B cell (primary cell): ENCODE measurements at regions not wholly inside any gene's neighbourhood (a gene's known extent, or its start where the extent isn't known, plus 50 kb on each side); places are given as distances from the start of the nearest gene placed in this dataset.

Experiments used
- ATAC-seq: fragments of 200-7000 bp; cut with Tn5 transposase; one replicate; pipeline ENCODE4 v1.10.0; 2021; ENCODE audit warnings: low read depth, mild to moderate bottlenecking, moderate number of reproducible peaks, moderate library complexity
- CTCF ChIA-PET: fragments of 350-600 bp; sonication (Branson Sonifier 250); formaldehyde crosslinking; loops from one replicate; lab custom pipeline; 2021; ENCODE audit warnings: antibody characterized with exemption, inconsistent platforms; lab: Charles Lee
- POLR2A ChIA-PET: fragments of 350-600 bp; sonication (Branson Sonifier 250); formaldehyde crosslinking; loops from one replicate; lab custom pipeline; 2021; ENCODE audit warnings: antibody characterized with exemption; lab: Charles Lee
- DNase-seq: peaks from one replicate; pipeline ENCODE4 v3.0.0; 2013
- H2AFZ ChIP-seq: 2 replicates; pipeline ENCODE4 v1.6.1; 2012; ENCODE audit warnings: mild to moderate bottlenecking, low read depth, low read length; ENCODE audit not compliant: insufficient read depth, poor library complexity, severe bottlenecking
- H3K27ac ChIP-seq, 2 donors: 1 replicate in 1 of 2; 2 replicates in 1 of 2; pipeline ENCODE4 v1.5.1; 2012 to 2013; ENCODE audit warnings: low read length in 2 of 2, mild to moderate bottlenecking in 2 of 2, moderate library complexity in 1 of 2
- H3K27me3 ChIP-seq, 4 experiments: fragments of 200-600 bp in 1 of 4; sonication (generic) in 1 of 4; replicated peaks in 1 of 4; 1 replicate in 2 of 4; 2 replicates in 2 of 4; pipeline versions ENCODE4 v1.6.1 to v1.7.0; 2013 to 2016; ENCODE audit warnings: low read length in 3 of 4, mild to moderate bottlenecking in 2 of 4, mixed read lengths in 1 of 4, moderate library complexity in 1 of 4; ENCODE audit not compliant: insufficient read depth in 4 of 4, control insufficient read depth in 3 of 4; ENCODE audit errors: control extremely low read depth in 1 of 4
- H3K36me3 ChIP-seq, 2 experiments: replicated peaks in 1 of 2; 1 replicate in 1 of 2; 2 replicates in 1 of 2; pipeline versions ENCODE4 v1.6.1 to v1.7.1; 2013; ENCODE audit warnings: low read length in 1 of 2; ENCODE audit not compliant: insufficient read depth in 2 of 2, control insufficient read depth in 1 of 2; ENCODE audit errors: control extremely low read depth in 1 of 2, extremely low read depth in 1 of 2
- H3K4me1 ChIP-seq, 2 donors: fragments of 200-600 bp in 1 of 2; sonication (generic) in 1 of 2; 1 replicate in 1 of 2; 2 replicates in 1 of 2; pipeline versions ENCODE4 v1.5.1 to v1.6.1; 2013 to 2017; ENCODE audit warnings: low read length in 2 of 2; ENCODE audit not compliant: control insufficient read depth in 2 of 2, insufficient read depth in 2 of 2
- H3K4me2 ChIP-seq: replicated peaks from 2 replicates; pipeline ENCODE3; 2012; ENCODE audit warnings: mild to moderate bottlenecking, low read depth, low read length; ENCODE audit not compliant: poor library complexity, severe bottlenecking
- H3K4me3 ChIP-seq, 5 experiments: fragments of 200-600 bp in 1 of 5; sonication (generic) in 1 of 5; 1 replicate in 3 of 5; 2 replicates in 2 of 5; pipeline versions ENCODE4 v1.5.1 to v1.7.0; 2011 to 2016; ENCODE audit warnings: low read length in 4 of 5, mild to moderate bottlenecking in 4 of 5, low read depth in 2 of 5, control low read depth in 1 of 5, moderate library complexity in 1 of 5; ENCODE audit not compliant: insufficient read depth in 1 of 5; ENCODE audit errors: control extremely low read depth in 1 of 5, extremely low read depth in 1 of 5
- H3K79me2 ChIP-seq: fragments of 200-600 bp; sonication (generic); one replicate; pipeline ENCODE4 v1.6.0; 2016; ENCODE audit warnings: low read length; ENCODE audit not compliant: control insufficient read depth, insufficient read depth
- H3K9ac ChIP-seq: fragments of 200-600 bp; sonication (generic); 2 replicates; pipeline ENCODE4 v1.6.1; 2017; ENCODE audit warnings: mild to moderate bottlenecking, low read length, moderate library complexity
- H3K9me3 ChIP-seq, 3 donors: one replicate each; pipeline versions ENCODE4 v1.6.1 to v1.7.1; 2013; ENCODE audit warnings: low read length in 2 of 3; ENCODE audit not compliant: control insufficient read depth in 2 of 3, insufficient read depth in 1 of 3; ENCODE audit errors: control extremely low read depth in 1 of 3
- H4K20me1 ChIP-seq: 2 replicates; pipeline ENCODE4 v1.6.0; 2012; ENCODE audit warnings: mild to moderate bottlenecking, low read length; ENCODE audit not compliant: insufficient read depth, control insufficient read depth, poor library complexity, severe bottlenecking
- H3K27ac Mint-ChIP-seq: one replicate; pipeline ENCODE4 v1.8.0; 2021; ENCODE audit warnings: mixed read lengths
- H3K27me3 Mint-ChIP-seq: one replicate; pipeline ENCODE4 v1.8.0; 2021; ENCODE audit warnings: mixed read lengths
- H3K4me1 Mint-ChIP-seq: one replicate; pipeline ENCODE4 v1.8.0; 2021; ENCODE audit warnings: mixed read lengths
- H3K4me3 Mint-ChIP-seq: one replicate; pipeline ENCODE4 v1.8.0; 2021; ENCODE audit warnings: mixed read lengths
- H3K9me3 Mint-ChIP-seq: one replicate; pipeline ENCODE4 v1.8.0; 2022; ENCODE audit warnings: mixed read lengths; ENCODE audit not compliant: insufficient read depth
- CTCF ChIP-seq: fragments of 200-600 bp; IDR thresholded peaks from one replicate; pipeline ENCODE4 v1.8.0; 2022; ENCODE audit warnings: antibody characterized with exemption, mild to moderate bottlenecking
- EZH2 ChIP-seq: IDR thresholded peaks from 2 replicates; pipeline ENCODE4 v1.6.1; 2012; ENCODE audit warnings: borderline replicate concordance, low read depth, mild to moderate bottlenecking, moderate library complexity, low read length; ENCODE audit not compliant: insufficient read depth, poor library complexity, severe bottlenecking
- WGBS: methylation state at CpG from one replicate; pipeline ENCODE4 v1.1.5; 2013; ENCODE audit warnings: missing lambda C conversion rate; ENCODE audit not compliant: insufficient coverage; 5-methylcytosine and 5-hydroxymethylcytosine counted together
- intact Hi-C: fragments of 100-400 bp; cut with micrococcal nuclease; formaldehyde crosslinking; loops from one replicate; pipeline ENCODE4 v1.10.0; 2022

DNA sequence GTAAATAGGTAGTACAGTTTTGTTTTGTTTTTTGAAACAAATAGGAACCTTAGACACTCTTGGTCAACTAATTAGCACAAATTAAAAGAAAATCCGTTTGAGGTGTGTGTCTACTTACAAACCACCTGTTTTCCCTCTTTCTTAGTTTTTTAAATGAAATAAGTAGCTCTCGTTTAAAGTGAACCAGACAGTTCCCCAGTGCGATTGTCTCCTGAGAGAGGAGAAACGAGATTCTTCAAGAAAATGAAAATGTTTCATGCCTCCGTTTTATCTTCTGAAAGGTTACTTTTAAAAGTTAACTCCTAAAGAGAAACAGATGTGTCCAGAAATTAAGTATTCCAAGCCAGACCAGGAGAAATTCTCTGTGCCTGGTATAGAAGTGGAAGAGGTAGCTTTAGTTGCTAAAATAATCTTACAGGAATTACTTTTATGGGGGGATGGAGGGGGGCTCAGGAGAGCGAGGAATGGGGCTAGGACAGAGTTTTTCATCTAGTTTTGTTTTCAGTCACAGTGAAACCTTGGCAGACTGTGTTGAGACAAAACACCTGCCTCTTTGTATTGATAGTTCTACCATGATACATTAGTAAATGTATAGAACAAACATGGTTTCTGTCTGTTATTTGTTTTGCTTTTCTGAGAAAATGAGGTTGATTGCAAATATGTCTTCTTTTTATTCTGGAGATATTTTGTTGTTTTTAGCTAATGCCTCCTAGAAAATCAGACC is 155.1 kb upstream of the CNTN4 start:
- no peak overlapping the region for H3K4me3 Mint-ChIP-seq
- intact Hi-C loops: no loop called here
- no peak for ATAC-seq
- H3K27me3 ChIP-seq: no peaks in the 10 kb centered on the region
- H3K4me1 ChIP-seq: no peaks in the 10 kb centered on the region
- WGBS: no CpG with 5 or more reads among the region's 6 CpGs
- H3K9me3 ChIP-seq: peaks cover 0 to 5% (median 2%) of the 10 kb centered on the region in 3 donors
- H3K9ac ChIP-seq: no peak overlapping the region
- no peaks in the 10 kb centered on the region for H3K27me3 Mint-ChIP-seq
- CTCF ChIA-PET: no interaction called here
- no peak overlapping the region for H3K4me3 ChIP-seq
- DNase-seq: no peak
- H3K9me3 Mint-ChIP-seq: peaks cover 5% of the 10 kb centered on the region
- no peaks in the 10 kb centered on the region for H3K79me2 ChIP-seq
- H3K36me3 ChIP-seq: no peaks in the 10 kb centered on the region
- H3K4me2 ChIP-seq: no peak overlapping the region
- no peak overlapping the region for H3K27ac ChIP-seq
- POLR2A ChIA-PET: no interaction called here
- no peaks in the 10 kb centered on the region for H4K20me1 ChIP-seq
- no peak overlapping the region for H2AFZ ChIP-seq
- no peaks in the 10 kb centered on the region for H3K4me1 Mint-ChIP-seq
- H3K27ac Mint-ChIP-seq: no peak overlapping the region
- TF ChIP-seq EZH2 (no peak), CTCF (no peak)

DNA sequence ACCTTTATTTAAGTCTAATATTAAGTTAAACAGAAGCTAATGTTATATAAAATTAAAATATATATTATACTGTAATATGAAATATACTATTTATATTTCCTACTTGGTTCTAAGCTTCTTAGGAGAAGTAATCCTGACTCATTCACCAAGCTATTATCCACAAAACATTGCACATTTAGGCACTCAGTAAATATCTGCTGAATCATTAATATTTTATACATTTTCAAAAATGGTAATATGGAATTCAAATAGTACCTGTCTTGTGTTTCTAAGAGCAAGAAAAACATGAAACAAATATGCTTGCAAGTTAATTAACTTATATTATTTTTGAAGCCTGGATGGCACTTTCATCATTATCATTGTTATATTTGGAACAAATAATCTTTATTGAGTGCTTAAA is 153.0 kb upstream of the CNTN4 start:
- H3K4me1 Mint-ChIP-seq: no peaks in the 10 kb centered on the region
- DNase-seq: no peak
- H2AFZ ChIP-seq: no peak overlapping the region
- no peaks in the 10 kb centered on the region for H3K36me3 ChIP-seq
- no peak overlapping the region for H3K4me3 Mint-ChIP-seq
- no peak for ATAC-seq
- no peak overlapping the region for H3K27ac Mint-ChIP-seq
- H3K27me3 Mint-ChIP-seq: no peaks in the 10 kb centered on the region
- peaks cover 3% of the 10 kb centered on the region for H3K9me3 Mint-ChIP-seq
- ChIA-PET POLR2A (no interaction called here), CTCF (no interaction called here)
- H3K27ac ChIP-seq: no peak overlapping the region
- TF ChIP-seq CTCF: no peak
- no peak for TF ChIP-seq EZH2
- H3K9me3 ChIP-seq: no peaks in the 10 kb centered on the region
- H3K79me2 ChIP-seq: no peaks in the 10 kb centered on the region
- H3K4me2 ChIP-seq: no peak overlapping the region
- no peaks in the 10 kb centered on the region for H4K20me1 ChIP-seq
- no peak overlapping the region for H3K9ac ChIP-seq
- intact Hi-C loops: no loop called here
- H3K4me1 ChIP-seq: no peaks in the 10 kb centered on the region
- no peaks in the 10 kb centered on the region for H3K27me3 ChIP-seq
- H3K4me3 ChIP-seq: no peak overlapping the region
